Fibroblast of lung (primary cell): ENCODE measurements at regions not wholly inside any gene's neighbourhood (a gene's known extent, or its start where the extent isn't known, plus 50 kb on each side); places are given as distances from the start of the nearest gene placed in this dataset.

ENCODE experiments used
- EZH2 ChIP-seq: IDR thresholded peaks from 2 replicates; pipeline ENCODE4 v1.5.1; 2012; ENCODE audit warnings: low read length, control low read depth, mild to moderate bottlenecking; ENCODE audit errors: missing control alignments
- TF ChIP-seq, protein P1 (sequence below), 2 donors: IDR thresholded peaks in 1 of 2; conservative IDR thresholded peaks in 1 of 2; 1 replicate in 1 of 2; 2 replicates in 1 of 2; pipeline ENCODE4 v1.5.1; 2011 to 2012; ENCODE audit warnings: low read length in 2 of 2, control low read depth in 1 of 2, inconsistent platforms in 1 of 2, low read depth in 1 of 2, mild to moderate bottlenecking in 1 of 2

DNA sequence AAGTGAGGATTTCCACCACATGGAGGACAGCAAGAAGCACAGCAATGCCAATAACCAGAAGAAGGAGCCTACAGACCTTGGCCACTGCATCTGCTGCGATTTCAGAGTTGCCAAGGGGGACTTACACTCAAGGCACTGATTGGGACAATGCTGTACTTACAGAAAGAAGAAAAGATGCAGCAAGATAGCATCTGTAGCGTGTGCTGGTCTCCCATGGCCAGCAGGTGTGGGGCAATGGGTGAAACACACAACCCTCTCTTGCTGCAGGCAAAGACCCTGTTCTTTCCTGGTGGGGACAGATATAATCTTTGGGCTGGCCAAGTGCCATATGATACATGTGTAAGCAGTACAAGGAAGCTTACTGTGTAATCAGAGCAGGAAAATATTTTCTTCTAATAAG is 85.4 kb upstream of the GPR45 start:
- TF ChIP-seq, protein P1, sequence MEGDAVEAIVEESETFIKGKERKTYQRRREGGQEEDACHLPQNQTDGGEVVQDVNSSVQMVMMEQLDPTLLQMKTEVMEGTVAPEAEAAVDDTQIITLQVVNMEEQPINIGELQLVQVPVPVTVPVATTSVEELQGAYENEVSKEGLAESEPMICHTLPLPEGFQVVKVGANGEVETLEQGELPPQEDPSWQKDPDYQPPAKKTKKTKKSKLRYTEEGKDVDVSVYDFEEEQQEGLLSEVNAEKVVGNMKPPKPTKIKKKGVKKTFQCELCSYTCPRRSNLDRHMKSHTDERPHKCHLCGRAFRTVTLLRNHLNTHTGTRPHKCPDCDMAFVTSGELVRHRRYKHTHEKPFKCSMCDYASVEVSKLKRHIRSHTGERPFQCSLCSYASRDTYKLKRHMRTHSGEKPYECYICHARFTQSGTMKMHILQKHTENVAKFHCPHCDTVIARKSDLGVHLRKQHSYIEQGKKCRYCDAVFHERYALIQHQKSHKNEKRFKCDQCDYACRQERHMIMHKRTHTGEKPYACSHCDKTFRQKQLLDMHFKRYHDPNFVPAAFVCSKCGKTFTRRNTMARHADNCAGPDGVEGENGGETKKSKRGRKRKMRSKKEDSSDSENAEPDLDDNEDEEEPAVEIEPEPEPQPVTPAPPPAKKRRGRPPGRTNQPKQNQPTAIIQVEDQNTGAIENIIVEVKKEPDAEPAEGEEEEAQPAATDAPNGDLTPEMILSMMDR (conservative IDR thresholded peaks at IDR 0.05 in 1 of 2, IDR thresholded peaks at IDR 0.05 in 1 of 2; ENCODE audit: low read depth in 1 of 2, low read length in 2 of 2), result no peak
- TF ChIP-seq EZH2, result no peak
